ENCODE measurements at regions not wholly inside any gene's neighbourhood (a gene's known extent, or its start where the extent isn't known, plus 50 kb on each side); places are given as distances from the start of the nearest gene placed in this dataset.
"Not testable (repeated sequence)": the region's sequence is repeated elsewhere in the genome, so short reads cannot be mapped to it uniquely, and the experiment has no call there.

DNA sequence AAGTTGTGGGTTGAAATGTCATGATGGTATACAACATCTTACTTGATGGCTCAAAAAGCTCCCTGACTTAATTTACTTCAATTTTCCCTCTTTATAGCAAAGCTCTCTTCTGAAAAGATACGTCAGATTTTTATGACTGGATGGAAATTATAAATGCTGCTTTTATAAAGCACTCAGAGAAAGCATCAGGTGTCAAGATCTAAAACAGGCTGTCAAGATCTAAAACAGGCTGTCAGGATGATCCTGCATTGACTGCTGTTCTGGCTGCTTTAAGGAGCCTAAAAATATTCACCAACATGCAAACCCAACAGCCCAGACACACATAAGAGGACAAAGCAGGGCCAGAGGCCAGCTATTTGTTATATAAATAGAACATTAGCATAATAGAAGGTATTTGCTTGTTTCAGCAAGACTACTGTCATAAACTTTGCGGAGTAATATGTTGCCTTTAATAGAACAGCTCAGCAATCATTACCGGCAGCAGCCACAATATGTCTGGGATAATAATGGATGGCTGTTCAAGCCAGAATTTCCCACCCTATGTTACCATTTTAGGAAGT, 77.3 kb upstream of the ANO5 start:
- H3K27ac Mint-ChIP-seq: no peak overlapping the region
- peaks cover 4% of the 10 kb centered on the region for H3K9me3 Mint-ChIP-seq
- H3K36me3 Mint-ChIP-seq (ENCODE audit: low read depth): no peaks in the 10 kb centered on the region
- intact Hi-C loops (cut with micrococcal nuclease): no loop called here
- no peak overlapping the region for H3K4me3 Mint-ChIP-seq
- CTCF ChIA-PET: no interaction called here
- DNase-seq: no peak
- H3K4me1 Mint-ChIP-seq (ENCODE audit: low read depth): no peaks in the 10 kb centered on the region
- no peaks in the 10 kb centered on the region for H3K27me3 Mint-ChIP-seq (ENCODE audit: low read depth)

DNA sequence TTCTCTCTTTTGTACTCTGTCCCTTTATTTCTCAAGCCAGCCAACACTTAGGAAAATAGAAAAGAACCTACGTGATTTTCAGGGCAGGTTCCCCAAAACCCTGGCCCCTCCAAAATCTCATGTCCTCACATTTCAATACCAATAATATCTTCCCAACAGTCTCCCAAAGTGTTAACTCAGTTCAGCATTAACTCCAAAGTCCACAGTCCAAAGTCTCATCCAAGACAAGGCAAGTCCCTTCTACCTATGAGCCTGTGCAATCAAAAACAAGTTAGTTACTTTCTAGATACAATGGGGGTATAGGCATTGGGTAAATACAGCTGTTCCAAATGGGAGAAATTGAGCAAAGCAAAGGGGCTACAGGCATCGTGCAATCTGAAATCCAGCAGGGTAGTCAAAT, 64.9 kb upstream of the ANO5 start:
- H3K9me3 Mint-ChIP-seq; intact Hi-C loops (cut with micrococcal nuclease); H3K4me1 Mint-ChIP-seq (ENCODE audit: low read depth); H3K27me3 Mint-ChIP-seq (ENCODE audit: low read depth); CTCF ChIA-PET; H3K4me3 Mint-ChIP-seq; H3K36me3 Mint-ChIP-seq (ENCODE audit: low read depth); DNase-seq; H3K27ac Mint-ChIP-seq: not testable (repeated sequence)

DNA sequence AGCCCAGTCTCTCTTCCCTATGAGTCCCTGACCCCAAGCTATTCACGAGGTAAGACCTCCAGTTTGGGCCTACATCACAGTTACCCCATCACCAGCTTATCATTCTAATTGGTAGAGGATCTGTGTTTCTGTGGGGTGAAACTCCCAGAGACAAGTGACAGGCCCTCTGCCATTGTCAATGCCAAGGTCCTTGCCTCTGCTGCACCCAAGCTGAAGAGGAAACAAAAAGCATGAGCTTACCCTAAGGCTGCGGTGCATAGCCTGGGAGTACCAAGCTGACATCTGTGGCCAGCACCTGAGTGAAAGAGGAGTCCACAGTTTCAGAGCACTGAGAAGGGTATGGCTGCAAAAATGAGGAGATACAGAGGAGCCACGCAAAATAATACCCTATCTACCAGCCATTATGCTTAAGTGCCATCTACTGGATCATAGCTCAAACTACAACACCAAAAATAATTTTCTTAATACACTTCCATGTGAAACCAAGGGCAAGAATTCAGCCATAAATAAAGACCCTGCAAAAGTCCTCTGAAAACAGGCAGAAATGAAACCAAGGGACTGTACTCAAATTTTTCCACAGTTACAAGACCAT, 62.3 kb upstream of the ANO5 start:
- Mint-ChIP-seq H3K27ac (no peak overlapping the region), H3K4me1 (ENCODE audit: low read depth) (no peaks in the 10 kb centered on the region), H3K36me3 (ENCODE audit: low read depth) (no peaks in the 10 kb centered on the region), H3K9me3 (peaks cover 16% of the 10 kb centered on the region), H3K4me3 (no peak overlapping the region), H3K27me3 (ENCODE audit: low read depth) (no peaks in the 10 kb centered on the region)
- DNase-seq: no peak
- intact Hi-C loops (cut with micrococcal nuclease): loop anchor here (10.0 kb wide), 1 partner anchor 1486 kb away; no protein-coding TSS in a partner anchor
- CTCF ChIA-PET: interaction anchor here (1.4 kb wide), 1 partner anchor 9 kb away, joined by 4 read pairs; no protein-coding TSS in a partner anchor

DNA sequence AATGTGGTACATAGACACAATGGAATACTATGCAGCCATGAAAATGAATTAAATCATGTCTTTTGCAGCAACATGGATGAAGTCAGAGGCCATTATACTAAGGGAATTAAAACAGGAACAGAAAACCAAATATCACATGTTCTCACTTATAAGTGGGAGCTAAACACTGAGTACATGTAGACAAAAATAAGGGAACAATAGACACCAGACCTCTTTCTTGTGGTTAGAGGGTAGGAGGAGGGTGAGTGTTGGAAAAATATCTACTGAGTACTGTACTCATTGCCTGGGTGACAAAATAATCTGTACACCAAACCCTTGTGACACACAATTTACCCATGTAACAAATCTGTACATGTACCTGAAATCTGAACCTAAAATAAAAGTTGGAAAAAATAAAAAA, 59.1 kb upstream of the ANO5 start:
- H3K36me3 Mint-ChIP-seq (ENCODE audit: low read depth): no peaks in the 10 kb centered on the region
- no peak overlapping the region for H3K27ac Mint-ChIP-seq
- H3K27me3 Mint-ChIP-seq (ENCODE audit: low read depth): no peaks in the 10 kb centered on the region
- no peak overlapping the region for H3K4me3 Mint-ChIP-seq
- peaks cover 15% of the 10 kb centered on the region for H3K9me3 Mint-ChIP-seq
- no peaks in the 10 kb centered on the region for H3K4me1 Mint-ChIP-seq (ENCODE audit: low read depth)
- CTCF ChIA-PET: no interaction called here
- intact Hi-C loops (cut with micrococcal nuclease): loop anchor here (10.0 kb wide), 1 partner anchor 1489 kb away; no protein-coding TSS in a partner anchor
- DNase-seq: no peak

DNA sequence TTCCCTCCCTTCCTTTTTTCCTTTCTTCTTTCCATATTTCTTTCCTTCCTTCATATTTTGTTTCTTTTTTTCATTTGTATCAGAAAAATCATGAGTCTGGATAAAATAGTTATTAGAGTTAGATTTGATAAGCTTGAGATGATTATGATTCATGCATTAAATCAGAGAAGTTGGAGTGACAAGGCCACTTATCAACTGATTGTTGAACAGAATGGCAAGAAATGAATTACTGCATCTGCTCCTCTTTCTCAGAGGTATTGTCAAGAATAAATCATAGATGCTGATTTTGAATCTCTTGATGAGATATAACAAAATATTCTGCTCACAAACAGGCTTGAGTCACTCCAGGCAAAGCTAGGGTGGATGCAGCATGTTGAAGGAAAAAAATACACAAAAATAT, 54.6 kb upstream of the ANO5 start:
- intact Hi-C loops (cut with micrococcal nuclease): loop anchor here (10.0 kb wide), 1 partner anchor 1493 kb away; no protein-coding TSS in a partner anchor

More for the DNA sequence above, 54.6 kb upstream of the ANO5 start:
- Mint-ChIP-seq H3K4me3 (no peak overlapping the region), H3K4me1 (ENCODE audit: low read depth) (no peaks in the 10 kb centered on the region), H3K27ac (no peak overlapping the region), H3K36me3 (ENCODE audit: low read depth) (no peaks in the 10 kb centered on the region), H3K9me3 (peaks cover 8% of the 10 kb centered on the region), H3K27me3 (ENCODE audit: low read depth) (no peaks in the 10 kb centered on the region)
- DNase-seq: no peak
- CTCF ChIA-PET: no interaction called here
